GM19372 (cell line): ENCODE measurements at regions not wholly inside any gene's neighbourhood (a gene's known extent, or its start where the extent isn't known, plus 50 kb on each side); places are given as distances from the start of the nearest gene placed in this dataset.
"Not testable (repeated sequence)": the region's sequence is repeated elsewhere in the genome, so short reads cannot be mapped to it uniquely, and the experiment has no call there.

Experiments
- ATAC-seq: cut with Tn5 transposase; IDR thresholded peaks from one replicate; pipeline ENCODE4 v1.9.1; 2021; ENCODE audit warnings: mild to moderate bottlenecking, low read depth, moderate library complexity; ENCODE audit not compliant: unreplicated experiment

GRCh38 chr1:243074224-243074623 is 180.9 kb downstream of the CEP170 start:
- not testable (repeated sequence) for ATAC-seq

- ATAC-seq, result not testable (repeated sequence)
Measured at GRCh38 chr1:243067056-243067455, 188.0 kb downstream of the CEP170 start.

- not testable (repeated sequence) for ATAC-seq
Measured at GRCh38 chr1:243061965-243062364, 193.1 kb downstream of the CEP170 start.

- not testable (repeated sequence) for ATAC-seq
Measured at GRCh38 chr1:243055510-243055909, 199.6 kb downstream of the CEP170 start.

- ATAC-seq, result not testable (repeated sequence)
Measured at GRCh38 chr1:243055091-243055490, 200.0 kb downstream of the CEP170 start.

GRCh38 chr1:243054681-243055080 is 200.4 kb downstream of the CEP170 start:
- ATAC-seq, result not testable (repeated sequence)

GRCh38 chr1:243053048-243053447 is 202.0 kb downstream of the CEP170 start:
- not testable (repeated sequence) for ATAC-seq

GRCh38 chr1:243050613-243051012 is 204.5 kb downstream of the CEP170 start:
- ATAC-seq, result not testable (repeated sequence)

GRCh38 chr1:243049716-243050115 is 205.4 kb downstream of the CEP170 start:
- not testable (repeated sequence) for ATAC-seq

- not testable (repeated sequence) for ATAC-seq
Measured at GRCh38 chr1:243021365-243021764, 233.7 kb downstream of the CEP170 start.

- ATAC-seq, result not testable (repeated sequence)
Measured at GRCh38 chr1:243019030-243019635, 235.9 kb downstream of the CEP170 start.

- ATAC-seq, result not testable (repeated sequence)
Measured at GRCh38 chr1:243010719-243011118, 244.4 kb downstream of the CEP170 start.

GRCh38 chr1:243001003-243001402 is 254.1 kb downstream of the CEP170 start:
- not testable (repeated sequence) for ATAC-seq

GRCh38 chr1:242992776-242993175 is 262.3 kb downstream of the CEP170 start:
- ATAC-seq, result not testable (repeated sequence)

- ATAC-seq, result not testable (repeated sequence)
Measured at GRCh38 chr1:242985096-242985495, 270.0 kb downstream of the CEP170 start.

GRCh38 chr1:242973341-242973740 is 281.7 kb downstream of the CEP170 start:
- ATAC-seq, result not testable (repeated sequence)

- ATAC-seq, result no peak
Measured at GRCh38 chr1:242966892-242967291, 288.2 kb downstream of the CEP170 start.

GRCh38 chr1:242959397-242959796 is 295.7 kb downstream of the CEP170 start:
- not testable (repeated sequence) for ATAC-seq

GRCh38 chr1:242954945-242955344 is 300.1 kb downstream of the CEP170 start:
- not testable (repeated sequence) for ATAC-seq

GRCh38 chr1:242946206-242946605 is 308.9 kb downstream of the CEP170 start:
- ATAC-seq, result no peak

- not testable (repeated sequence) for ATAC-seq
Measured at GRCh38 chr1:242936725-242937124, 318.4 kb downstream of the CEP170 start.

GRCh38 chr1:242924717-242925116 is 330.4 kb downstream of the CEP170 start:
- not testable (repeated sequence) for ATAC-seq
